Stimulated activated CD8-positive, alpha-beta memory T cell treated with anti-CD3 and anti-CD28 coated beads, Interleukin-2, amount 100 ng/mL, for 1 hour (primary cell): ENCODE measurements at regions not wholly inside any gene's neighbourhood (a gene's known extent, or its start where the extent isn't known, plus 50 kb on each side); places are given as distances from the start of the nearest gene placed in this dataset.

Experiments used
- DNase-seq, 2 donors: peaks; one replicate each; pipeline ENCODE4 v3.0.0-alpha.2; 2020; ENCODE audit warnings: low read depth in 2 of 2

GRCh38 chr18:66749030-66749429, 145.1 kb upstream of the CDH19 start:
- no peak for DNase-seq

- DNase-seq: no peak
Observed at GRCh38 chr18:66742832-66743231, 138.9 kb upstream of the CDH19 start.

- DNase-seq: no peak
Observed at GRCh38 chr18:66735933-66736332, 132.0 kb upstream of the CDH19 start.

GRCh38 chr18:66734451-66734850, 130.6 kb upstream of the CDH19 start:
- DNase-seq: no peak

GRCh38 chr18:66731890-66732289, 128.0 kb upstream of the CDH19 start:
- no peak for DNase-seq

GRCh38 chr18:66729442-66730239, 125.8 kb upstream of the CDH19 start:
- no peak for DNase-seq

GRCh38 chr18:66728951-66729350, 125.1 kb upstream of the CDH19 start:
- DNase-seq: no peak

- DNase-seq: no peak
Observed at GRCh38 chr18:66727991-66728390, 124.1 kb upstream of the CDH19 start.

- DNase-seq: no peak
Observed at GRCh38 chr18:66724664-66725356, 120.9 kb upstream of the CDH19 start.

GRCh38 chr18:66722671-66723070, 118.8 kb upstream of the CDH19 start:
- DNase-seq: no peak

GRCh38 chr18:66708646-66709045, 104.8 kb upstream of the CDH19 start:
- DNase-seq: no peak

- DNase-seq: no peak
Observed at GRCh38 chr18:66707473-66707872, 103.6 kb upstream of the CDH19 start.

GRCh38 chr18:66695281-66695680, 91.4 kb upstream of the CDH19 start:
- no peak for DNase-seq

- DNase-seq: no peak
Observed at GRCh38 chr18:66694852-66695251, 91.0 kb upstream of the CDH19 start.

- no peak for DNase-seq
Observed at GRCh38 chr18:66687635-66688034, 83.7 kb upstream of the CDH19 start.

GRCh38 chr18:66682855-66683322, 79.0 kb upstream of the CDH19 start:
- DNase-seq: no peak

- DNase-seq: no peak
Observed at GRCh38 chr18:66676699-66677098, 72.8 kb upstream of the CDH19 start.

- DNase-seq: no peak
Observed at GRCh38 chr18:66674286-66674685, 70.4 kb upstream of the CDH19 start.

- DNase-seq: no peak
Observed at GRCh38 chr18:66668706-66669105, 64.8 kb upstream of the CDH19 start.

- DNase-seq: no peak
Observed at GRCh38 chr18:66662632-66663031, 58.7 kb upstream of the CDH19 start.

GRCh38 chr18:66655407-66655806, 51.5 kb upstream of the CDH19 start:
- DNase-seq: no peak
